Epithelial cell of esophagus (primary cell): ENCODE measurements at regions not wholly inside any gene's neighbourhood (a gene's known extent, or its start where the extent isn't known, plus 50 kb on each side); places are given as distances from the start of the nearest gene placed in this dataset.

ENCODE experiments used
- DNase-seq: peaks from one replicate; pipeline ENCODE4 v3.0.0; 2010; ENCODE audit warnings: low read depth
- H3K4me3 ChIP-seq: 2 replicates; pipeline ENCODE4 v1.5.1; 2011; ENCODE audit warnings: mild to moderate bottlenecking, low read length, control low read depth
- CTCF ChIP-seq: IDR thresholded peaks from 2 replicates; pipeline ENCODE4 v1.5.1; 2011; ENCODE audit warnings: low read depth, mild to moderate bottlenecking, low read length, control low read depth, inconsistent platforms; ENCODE audit not compliant: insufficient read depth; ENCODE audit errors: missing control alignments

- no peak for TF ChIP-seq CTCF
- DNase-seq, result no peak
- H3K4me3 ChIP-seq, result no peak overlapping the region
Observed at GRCh38 chr10:59563531-59563930, 146.1 kb downstream of the SLC16A9 start.

- no peak for TF ChIP-seq CTCF
- H3K4me3 ChIP-seq, result no peak overlapping the region
- DNase-seq, result no peak
Observed at GRCh38 chr10:59562126-59562525, 147.5 kb downstream of the SLC16A9 start.

GRCh38 chr10:59561477-59562121 lies 148.1 kb downstream of the SLC16A9 start:
- DNase-seq, result peak; percentile 28
- no peak for TF ChIP-seq CTCF
- H3K4me3 ChIP-seq, result no peak overlapping the region

GRCh38 chr10:59560990-59561389 lies 148.7 kb downstream of the SLC16A9 start:
- no peak for TF ChIP-seq CTCF
- DNase-seq, result no peak
- no peak overlapping the region for H3K4me3 ChIP-seq

- no peak for DNase-seq
- TF ChIP-seq CTCF, result no peak
- H3K4me3 ChIP-seq, result no peak overlapping the region
Observed at GRCh38 chr10:59560161-59560560, 149.5 kb downstream of the SLC16A9 start.

- DNase-seq, result no peak
- TF ChIP-seq CTCF, result no peak
- no peak overlapping the region for H3K4me3 ChIP-seq
Observed at GRCh38 chr10:59558066-59558465, 151.6 kb downstream of the SLC16A9 start.

GRCh38 chr10:59557642-59558041 lies 152.0 kb downstream of the SLC16A9 start:
- DNase-seq, result no peak
- TF ChIP-seq CTCF, result no peak
- no peak overlapping the region for H3K4me3 ChIP-seq
